Spleen (tissue), 11 donors: ENCODE measurements at regions not wholly inside any gene's neighbourhood (a gene's known extent, or its start where the extent isn't known, plus 50 kb on each side); places are given as distances from the start of the nearest gene placed in this dataset.

Experiments used
- DNase-seq: peaks from one replicate; pipeline ENCODE4 v3.0.0-alpha.2; 2020
- H3K27ac ChIP-seq, 8 donors: fragments of 200-600 bp; sonication (generic) in 7 of 8; 1 replicate in 4 of 8; 2 replicates in 4 of 8; pipeline versions ENCODE4 v1.5.0 to v1.8.0; 2016 to 2021; ENCODE audit warnings: inconsistent platforms in 4 of 8, mild to moderate bottlenecking in 4 of 8, moderate library complexity in 1 of 8
- H3K27me3 ChIP-seq, 7 donors: fragments of 200-600 bp; sonication (generic) in 6 of 7; replicated peaks in 1 of 7; 1 replicate in 4 of 7; 2 replicates in 3 of 7; pipeline versions ENCODE4 v1.5.0 to v1.8.0; 2016 to 2021; ENCODE audit warnings: inconsistent platforms in 3 of 7, mild to moderate bottlenecking in 1 of 7
- H3K36me3 ChIP-seq, 6 donors: fragments of 200-600 bp; sonication (generic) in 5 of 6; 1 replicate in 4 of 6; 2 replicates in 2 of 6; pipeline versions ENCODE4 v1.5.0 to v1.8.0; 2016 to 2021; ENCODE audit warnings: inconsistent platforms in 2 of 6
- H3K4me1 ChIP-seq, 6 donors: fragments of 200-600 bp; sonication (generic) in 5 of 6; 1 replicate in 3 of 6; 2 replicates in 3 of 6; pipeline versions ENCODE4 v1.5.0 to v1.8.0; 2016 to 2021; ENCODE audit warnings: inconsistent platforms in 3 of 6
- H3K4me3 ChIP-seq, 8 donors: fragments of 200-600 bp; sonication (generic) in 7 of 8; 1 replicate in 4 of 8; 2 replicates in 4 of 8; pipeline versions ENCODE4 v1.5.0 to v1.8.0; 2016 to 2021; ENCODE audit warnings: inconsistent platforms in 4 of 8, mild to moderate bottlenecking in 4 of 8, moderate library complexity in 2 of 8
- H3K9me3 ChIP-seq, 8 donors: fragments of 200-600 bp; sonication (generic) in 7 of 8; 1 replicate in 4 of 8; 2 replicates in 4 of 8; pipeline versions ENCODE4 v1.5.0 to v1.8.0; 2016 to 2021; ENCODE audit warnings: inconsistent platforms in 4 of 8
- CTCF ChIP-seq, 11 experiments: fragments of 200-600 bp in 7 of 11; fragments of 450-650 bp in 4 of 11; sonication (generic) in 4 of 11; IDR thresholded peaks in 8 of 11; conservative IDR thresholded peaks in 3 of 11; 1 replicate in 7 of 11; 2 replicates in 4 of 11; pipeline versions ENCODE4 v1.4.0 to v1.8.0; 2016 to 2021; ENCODE audit warnings: antibody characterized with exemption in 11 of 11, inconsistent platforms in 4 of 11, mild to moderate bottlenecking in 1 of 11
- POLR2A ChIP-seq, 3 donors: fragments of 450-650 bp; IDR thresholded peaks; one replicate each; pipeline ENCODE4 v1.5.1; 2017; ENCODE audit warnings: antibody characterized with exemption in 3 of 3, mild to moderate bottlenecking in 1 of 3
- POLR2AphosphoS5 ChIP-seq, 3 donors: sonication (generic); formaldehyde crosslinking; IDR thresholded peaks; one replicate each; pipeline ENCODE4 v1.5.1; 2017; ENCODE audit warnings: antibody characterized with exemption in 3 of 3
- WGBS, 5 donors: extraction: QIAGEN DNeasy Blood & Tissue Kit in 3 of 5; methylation state at CpG; one replicate each; pipeline versions ENCODE4 v1.1.5 to v1.1.7; 2013 to 2018; 5-methylcytosine and 5-hydroxymethylcytosine counted together
- intact Hi-C: fragments of 100-400 bp; cut with DNase I; formaldehyde crosslinking; loops from one replicate; pipeline ENCODE4 v1.15.0; 2023; ENCODE audit warnings: low total_unique reads
- donor health status: healthy with polysubstance abuse.
- donor health status: DM: no; HTN: no; CAD: no; lungs with moderate emphysema.
- donor health status: DM: no; HTN: no; CAD: no.
- donor health status: Bipolar disorder and iron deficiency.
- donor health status: healthy.
- donor health status: DM: no; HTN: no; CAD: no.
- donor health status: DM: yes; HTN: yes; CAD: no.

DNA sequence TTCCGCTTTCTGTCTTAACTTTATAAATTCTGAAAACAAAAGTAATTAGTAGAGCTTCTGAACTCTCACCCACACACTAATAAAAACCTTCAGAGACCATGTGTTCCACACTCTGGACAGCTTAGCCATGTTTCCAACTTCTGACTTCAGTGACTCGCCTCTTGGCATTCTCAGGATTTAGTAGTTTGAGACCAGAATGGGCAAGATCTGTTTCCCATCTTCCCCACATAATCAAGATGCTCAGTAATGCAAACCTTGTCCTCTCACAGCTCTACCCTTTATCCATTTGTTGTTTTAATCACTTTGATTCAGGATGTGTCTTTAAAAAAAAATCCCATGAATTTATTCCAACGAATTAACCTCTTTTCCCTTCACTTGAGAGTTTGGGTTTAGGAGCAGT lies 166.6 kb upstream of the SLC24A5 start:
- Histone ChIP-seq H3K4me3 (no peak overlapping the region), H3K36me3 (no peaks in the 10 kb centered on the region), H3K27ac (no peak overlapping the region), H3K4me1 (no peaks in the 10 kb centered on the region), H3K27me3 (no peaks in the 10 kb centered on the region), H3K9me3 (no peaks in the 10 kb centered on the region)
- no peak for DNase-seq
- intact Hi-C loops = no loop called here
- TF ChIP-seq POLR2A (IDR thresholded peaks at IDR 0.05) = no peak
- no peak for TF ChIP-seq CTCF (IDR thresholded peaks at IDR 0.05 in 8 of 11, conservative IDR thresholded peaks at IDR 0.05 in 3 of 11)
- TF ChIP-seq POLR2AphosphoS5 (IDR thresholded peaks at IDR 0.05) = no peak
- whole genome bisulfite sequencing, 5 donors = 71 to 84% (median 74%) methylated on average over 3 of the region's 3 CpGs

GRCh38 chr15:47955021-47955420 lies 165.8 kb upstream of the SLC24A5 start:
- intact Hi-C loops = no loop called here
- WGBS, 5 donors = 76 to 84% (median 83%) methylated on average over 4 of the region's 4 CpGs
- no peaks in the 10 kb centered on the region for H3K4me1 ChIP-seq
- no peak for TF ChIP-seq POLR2AphosphoS5 (IDR thresholded peaks at IDR 0.05)
- no peak for TF ChIP-seq CTCF (IDR thresholded peaks at IDR 0.05 in 8 of 11, conservative IDR thresholded peaks at IDR 0.05 in 3 of 11)
- no peak for TF ChIP-seq POLR2A (IDR thresholded peaks at IDR 0.05)
- H3K4me3 ChIP-seq = no peak overlapping the region
- H3K27ac ChIP-seq = no peak overlapping the region
- DNase-seq = no peak
- no peaks in the 10 kb centered on the region for H3K9me3 ChIP-seq
- H3K36me3 ChIP-seq = no peaks in the 10 kb centered on the region
- H3K27me3 ChIP-seq = no peaks in the 10 kb centered on the region

- intact Hi-C loops = no loop called here
- TF ChIP-seq POLR2AphosphoS5 (IDR thresholded peaks at IDR 0.05) (no peak), POLR2A (IDR thresholded peaks at IDR 0.05) (no peak), CTCF (IDR thresholded peaks at IDR 0.05 in 8 of 11, conservative IDR thresholded peaks at IDR 0.05 in 3 of 11) (no peak)
- H3K27ac ChIP-seq = no peak overlapping the region
- peaks cover 0 to 7% (median 0%) of the 10 kb centered on the region in 6 donors for H3K4me1 ChIP-seq
- no peak for DNase-seq
- WGBS, 5 donors = 61 to 74% (median 68%) methylated on average over 5 of the region's 5 CpGs
- H3K27me3 ChIP-seq = no peaks in the 10 kb centered on the region
- no peak overlapping the region for H3K4me3 ChIP-seq
- no peaks in the 10 kb centered on the region for H3K9me3 ChIP-seq
- no peaks in the 10 kb centered on the region for H3K36me3 ChIP-seq
Measured at GRCh38 chr15:47959617-47960413, 161.0 kb upstream of the SLC24A5 start.

DNA sequence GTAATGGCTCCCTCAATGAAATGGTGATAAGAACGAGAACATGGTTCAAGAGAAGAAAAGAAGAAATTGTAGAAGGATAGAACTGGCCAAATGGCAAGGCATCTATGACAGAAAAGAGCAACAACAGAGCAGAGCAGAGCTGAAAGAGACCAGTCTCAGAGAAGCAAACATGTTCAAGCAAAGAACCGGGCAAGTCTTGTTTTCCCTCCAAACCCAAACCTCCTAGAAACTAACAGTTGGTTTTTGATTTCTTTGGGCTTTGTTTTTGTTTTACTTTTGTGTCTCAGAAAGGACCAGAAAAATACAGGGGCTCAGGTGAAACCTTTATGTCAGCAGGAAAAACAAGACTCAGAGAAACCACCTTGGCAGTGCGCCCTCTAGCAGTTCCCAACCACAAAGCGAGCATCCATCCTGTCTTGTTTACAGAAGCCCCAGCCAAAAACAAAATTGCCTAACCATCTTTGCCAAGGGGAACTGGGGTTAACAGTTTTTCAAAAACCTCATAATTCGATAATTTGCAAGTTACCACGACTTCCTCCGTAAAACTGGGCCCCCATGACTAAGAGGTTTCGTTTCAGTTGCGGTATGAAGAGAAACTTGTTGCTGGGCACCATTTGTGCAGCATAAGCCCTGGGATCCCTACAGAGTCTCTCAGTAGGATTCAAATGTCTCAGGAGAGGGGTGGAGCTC lies 159.2 kb upstream of the SLC24A5 start:
- 32 to 48% (median 42%) methylated on average over 9 of the region's 9 CpGs for WGBS, 5 donors

More for the DNA sequence above, 159.2 kb upstream of the SLC24A5 start:
- Histone ChIP-seq H3K27ac (no peak overlapping the region), H3K4me1 (peaks cover 0 to 7% (median 0%) of the 10 kb centered on the region in 6 donors), H3K9me3 (no peaks in the 10 kb centered on the region), H3K36me3 (no peaks in the 10 kb centered on the region), H3K27me3 (no peaks in the 10 kb centered on the region), H3K4me3 (no peak overlapping the region)
- DNase-seq = no peak
- no peak for TF ChIP-seq CTCF (IDR thresholded peaks at IDR 0.05 in 8 of 11, conservative IDR thresholded peaks at IDR 0.05 in 3 of 11)
- no peak for TF ChIP-seq POLR2A (IDR thresholded peaks at IDR 0.05)
- no peak for TF ChIP-seq POLR2AphosphoS5 (IDR thresholded peaks at IDR 0.05)
- intact Hi-C loops = no loop called here
